Caco-2 (cell line): ENCODE measurements at regions not wholly inside any gene's neighbourhood (a gene's known extent, or its start where the extent isn't known, plus 50 kb on each side); places are given as distances from the start of the nearest gene placed in this dataset.
"Not testable (repeated sequence)": the region's sequence is repeated elsewhere in the genome, so short reads cannot be mapped to it uniquely, and the experiment has no call there.

Experiments
- BruUV-seq: library from RNA; stranded (reverse); fragments of 400-500 nt; replicated peaks from 2 replicates; lab custom pipeline; 2021; lab: Mats Ljungman, UMichigan
- CTCF ChIA-PET: fragments of 300-600 bp; sonication (Branson Sonifier 250); formaldehyde crosslinking; loops from one replicate; lab custom pipeline; 2022; ENCODE audit warnings: antibody characterized with exemption; lab: Charles Lee
- POLR2A ChIA-PET: fragments of 300-600 bp; sonication (Branson Sonifier 250); formaldehyde crosslinking; loops from one replicate; lab custom pipeline; 2022; ENCODE audit warnings: antibody characterized with exemption; lab: Charles Lee
- DNase-seq, 2 experiments: peaks; one replicate each; pipeline versions ENCODE4 v3.0.0 to v3.0.0-alpha.2; 2020 to 2022
- H3K27me3 ChIP-seq: replicated peaks from 2 replicates; pipeline ENCODE4 v1.6.0; 2011; ENCODE audit warnings: low read length; ENCODE audit not compliant: control insufficient read depth, insufficient read depth
- H3K36me3 ChIP-seq: 2 replicates; pipeline ENCODE4 v1.5.1; 2011; ENCODE audit warnings: low read length; ENCODE audit not compliant: control insufficient read depth, insufficient read depth
- H3K4me1 ChIP-seq: fragments of 250-450 bp; sonication (Bioruptor Pico); 2 replicates; pipeline ENCODE4 v1.5.1; 2020; ENCODE audit warnings: mild to moderate bottlenecking
- H3K4me3 ChIP-seq: 2 replicates; pipeline ENCODE4 v1.5.1; 2011; ENCODE audit warnings: low read depth, mild to moderate bottlenecking, control low read depth, low read length
- H3K9me3 ChIP-seq: fragments of 250-450 bp; sonication (Bioruptor Pico); 2 replicates; pipeline ENCODE4 v1.5.1; 2020; ENCODE audit warnings: mild to moderate bottlenecking, moderate library complexity
- H3K27ac Mint-ChIP-seq: one replicate; pipeline ENCODE4 v1.8.0; 2022; ENCODE audit warnings: mixed read lengths; ENCODE audit not compliant: unreplicated experiment
- H3K27me3 Mint-ChIP-seq: one replicate; pipeline ENCODE4 v1.8.0; 2022; ENCODE audit warnings: mixed read lengths; ENCODE audit not compliant: insufficient read depth, unreplicated experiment
- H3K36me3 Mint-ChIP-seq: one replicate; pipeline ENCODE4 v1.8.0; 2022; ENCODE audit warnings: mild to moderate bottlenecking, mixed read lengths; ENCODE audit not compliant: insufficient read depth, unreplicated experiment
- H3K4me1 Mint-ChIP-seq: one replicate; pipeline ENCODE4 v1.8.0; 2022; ENCODE audit warnings: low read depth, mixed read lengths; ENCODE audit not compliant: unreplicated experiment
- H3K4me3 Mint-ChIP-seq: one replicate; pipeline ENCODE4 v1.8.0; 2022; ENCODE audit warnings: mild to moderate bottlenecking, moderate library complexity, mixed read lengths; ENCODE audit not compliant: unreplicated experiment
- H3K9me3 Mint-ChIP-seq: one replicate; pipeline ENCODE4 v1.8.0; 2022; ENCODE audit warnings: mixed read lengths; ENCODE audit not compliant: unreplicated experiment
- CTCF ChIP-seq, 2 experiments: fragments of 200-600 bp in 1 of 2; IDR thresholded peaks; 1 replicate in 1 of 2; 2 replicates in 1 of 2; pipeline versions ENCODE4 v1.5.1 to v1.8.0; 2011 to 2022; ENCODE audit warnings: antibody characterized with exemption in 1 of 2, control low read depth in 1 of 2, inconsistent platforms in 1 of 2, low read depth in 1 of 2, low read length in 1 of 2, mild to moderate bottlenecking in 1 of 2, moderate library complexity in 1 of 2; ENCODE audit not compliant: insufficient read depth in 1 of 2, severe bottlenecking in 1 of 2, unreplicated experiment in 1 of 2
- intact Hi-C: fragments of 100-400 bp; cut with micrococcal nuclease; formaldehyde crosslinking; loops from one replicate; pipeline ENCODE4 v1.10.0; 2022; ENCODE audit not compliant: unreplicated experiment

GRCh38 chr2:111622859-111623258, 261.1 kb downstream of the ANAPC1 start:
- no peaks in the 10 kb centered on the region for H3K27me3 Mint-ChIP-seq
- no peak for DNase-seq
- no peaks in the 10 kb centered on the region for H3K36me3 Mint-ChIP-seq
- no peak overlapping the region for H3K27ac Mint-ChIP-seq
- intact Hi-C loops, result no loop called here
- H3K36me3 ChIP-seq, result no peaks in the 10 kb centered on the region
- no TSS peak for BruUV-seq
- peaks cover 10% of the 10 kb centered on the region for H3K4me1 Mint-ChIP-seq
- no peaks in the 10 kb centered on the region for H3K27me3 ChIP-seq
- ChIA-PET CTCF (no interaction called here), POLR2A (no interaction called here)
- H3K9me3 Mint-ChIP-seq, result peaks cover 3% of the 10 kb centered on the region
- H3K9me3 ChIP-seq, result no peaks in the 10 kb centered on the region
- no peak overlapping the region for H3K4me3 ChIP-seq
- TF ChIP-seq CTCF (IDR thresholded peaks at IDR 0.05; ENCODE audit: insufficient read depth in 1 of 2, low read depth in 1 of 2, low read length in 1 of 2, severe bottlenecking in 1 of 2, unreplicated experiment in 1 of 2), result no peak
- H3K4me1 ChIP-seq, result peaks cover 2% of the 10 kb centered on the region
- no peak overlapping the region for H3K4me3 Mint-ChIP-seq

- Mint-ChIP-seq H3K9me3 (peaks cover 8% of the 10 kb centered on the region), H3K27me3 (no peaks in the 10 kb centered on the region), H3K4me1 (peaks cover 8% of the 10 kb centered on the region), H3K36me3 (no peaks in the 10 kb centered on the region), H3K27ac (no peak overlapping the region), H3K4me3 (no peak overlapping the region)
- Histone ChIP-seq H3K4me1 (no peaks in the 10 kb centered on the region), H3K9me3 (no peaks in the 10 kb centered on the region), H3K36me3 (no peaks in the 10 kb centered on the region), H3K4me3 (no peak overlapping the region), H3K27me3 (no peaks in the 10 kb centered on the region)
- intact Hi-C loops, result no loop called here
- DNase-seq, result no peak
- POLR2A ChIA-PET, result no interaction called here
- no TSS peak for BruUV-seq
- CTCF ChIA-PET, result no interaction called here
- no peak for TF ChIP-seq CTCF (IDR thresholded peaks at IDR 0.05; ENCODE audit: insufficient read depth in 1 of 2, low read depth in 1 of 2, low read length in 1 of 2, severe bottlenecking in 1 of 2, unreplicated experiment in 1 of 2)
These were observed 260.6 kb downstream of the ANAPC1 start for GRCh38 chr2:111623380-111623779.

DNA sequence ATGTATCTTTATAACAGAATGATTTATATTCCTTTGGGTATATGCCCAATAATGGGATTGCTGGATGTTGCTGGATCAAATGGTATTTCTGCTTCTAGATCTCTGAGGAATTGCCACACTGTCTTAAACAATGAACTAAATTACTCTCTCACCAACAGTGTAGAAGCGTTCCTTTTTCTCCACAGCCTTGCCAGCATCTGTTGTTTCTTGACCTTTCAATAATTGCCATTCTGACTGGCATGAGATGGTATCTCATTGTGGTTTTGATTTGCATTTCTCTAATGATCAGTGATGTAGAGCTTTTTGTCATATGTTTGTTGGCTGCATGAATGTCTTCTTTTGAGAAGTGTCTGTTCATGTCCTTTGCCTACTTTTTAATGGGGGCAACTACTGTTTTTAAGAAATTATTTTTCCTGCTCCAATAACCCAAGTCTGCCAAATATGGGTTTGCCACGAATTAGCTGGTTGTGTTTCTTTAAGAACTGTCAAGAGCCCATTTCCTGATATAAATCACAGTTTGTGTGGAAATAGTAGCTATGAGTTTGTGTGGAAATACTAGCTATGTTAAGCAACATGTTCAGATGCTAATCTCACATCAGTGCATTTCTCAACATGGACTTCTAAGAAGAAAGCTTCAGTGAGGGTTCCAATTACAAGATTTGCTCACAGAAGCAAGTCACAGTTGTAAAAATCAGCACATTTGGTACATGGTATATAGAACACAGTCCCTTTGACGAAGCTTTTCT, 259.4 kb downstream of the ANAPC1 start:
- BruUV-seq, result no TSS peak
- H3K27me3 ChIP-seq, result no peaks in the 10 kb centered on the region
- H3K36me3 ChIP-seq, result no peaks in the 10 kb centered on the region
- no peaks in the 10 kb centered on the region for H3K36me3 Mint-ChIP-seq
- ChIA-PET CTCF (no interaction called here), POLR2A (interaction anchor here (0.9 kb wide), 1 partner anchor 35 kb away, joined by 5 read pairs; no protein-coding TSS in a partner anchor)
- H3K9me3 ChIP-seq, result peaks cover 7% of the 10 kb centered on the region
- no peaks in the 10 kb centered on the region for H3K4me1 ChIP-seq
- DNase-seq, result no peak
- H3K4me3 Mint-ChIP-seq, result no peak overlapping the region
- no peak overlapping the region for H3K27ac Mint-ChIP-seq
- peaks cover 8% of the 10 kb centered on the region for H3K4me1 Mint-ChIP-seq
- intact Hi-C loops, result no loop called here
- TF ChIP-seq CTCF (IDR thresholded peaks at IDR 0.05; ENCODE audit: insufficient read depth in 1 of 2, low read depth in 1 of 2, low read length in 1 of 2, severe bottlenecking in 1 of 2, unreplicated experiment in 1 of 2), result no peak
- peaks cover 16% of the 10 kb centered on the region for H3K9me3 Mint-ChIP-seq
- H3K27me3 Mint-ChIP-seq, result no peaks in the 10 kb centered on the region
- H3K4me3 ChIP-seq, result no peak overlapping the region

- H3K36me3 Mint-ChIP-seq, H3K4me3 Mint-ChIP-seq, H3K27me3 Mint-ChIP-seq, intact Hi-C loops, H3K27ac Mint-ChIP-seq, H3K36me3 ChIP-seq, H3K27me3 ChIP-seq, H3K4me1 Mint-ChIP-seq, BruUV-seq, CTCF ChIA-PET, DNase-seq, H3K4me3 ChIP-seq, H3K4me1 ChIP-seq: not testable (repeated sequence)
- POLR2A ChIA-PET, result interaction anchor here (0.9 kb wide), 1 partner anchor 34 kb away, joined by 5 read pairs; no protein-coding TSS in a partner anchor
- H3K9me3 Mint-ChIP-seq, result peaks cover 16% of the 10 kb centered on the region
- peaks cover 12% of the 10 kb centered on the region for H3K9me3 ChIP-seq
These were observed 258.8 kb downstream of the ANAPC1 start for GRCh38 chr2:111625157-111625537.
